ENCODE measurements at regions not wholly inside any gene's neighbourhood (a gene's known extent, or its start where the extent isn't known, plus 50 kb on each side); places are given as distances from the start of the nearest gene placed in this dataset.

- Histone ChIP-seq H3K4me2 (ENCODE audit: low read length) (no peak overlapping the region), H3F3A (ENCODE audit: low read length, unreplicated experiment) (no peaks in the 10 kb centered on the region), H3K9me3 (ENCODE audit: low read length) (no peaks in the 10 kb centered on the region), H3K36me3 (ENCODE audit: low read depth, low read length) (no peaks in the 10 kb centered on the region), H4K20me1 (ENCODE audit: low read length) (no peaks in the 10 kb centered on the region), H3K4me1 (ENCODE audit: insufficient read depth, low read length) (no peaks in the 10 kb centered on the region), H3K27me3 (ENCODE audit: low read length) (no peaks in the 10 kb centered on the region), H3K79me2 (ENCODE audit: low read length) (no peaks in the 10 kb centered on the region), H3K9me2 (replicated peaks; ENCODE audit: low read length) (no peaks in the 10 kb centered on the region), H2AFZ (ENCODE audit: low read length) (no peak overlapping the region), H3K9ac (ENCODE audit: low read length) (no peak overlapping the region), H3K27ac (ENCODE audit: low read length) (no peak overlapping the region), H3K4me3 (ENCODE audit: low read length) (no peak overlapping the region)
- BruUV-seq (replicated peaks) = no TSS peak
- CTCF ChIA-PET = no interaction called here
- intact Hi-C loops (cut with micrococcal nuclease) = no loop called here
- DNase-seq = no peak
- ATAC-seq = no peak
- TF ChIP-seq EZH2 (IDR thresholded peaks at IDR 0.05; ENCODE audit: low read length, unreplicated experiment) (no peak), CTCF (conservative IDR thresholded peaks at IDR 0.05; ENCODE audit: low read depth, low read length) (no peak), EZH2phosphoT487 (IDR thresholded peaks at IDR 0.05; ENCODE audit: borderline replicate concordance, low read length) (no peak)
- POLR2A ChIA-PET (ENCODE audit: unreplicated experiment) = no interaction called here
Measured at GRCh38 chr10:23676296-23676695, 237.4 kb downstream of the OTUD1 start.

GRCh38 chr10:23686722-23687121, 247.8 kb downstream of the OTUD1 start:
- DNase-seq = no peak
- Histone ChIP-seq H3F3A (ENCODE audit: low read length, unreplicated experiment) (no peaks in the 10 kb centered on the region), H3K36me3 (ENCODE audit: low read depth, low read length) (no peaks in the 10 kb centered on the region), H2AFZ (ENCODE audit: low read length) (no peak overlapping the region), H3K4me1 (ENCODE audit: insufficient read depth, low read length) (no peaks in the 10 kb centered on the region), H3K4me2 (ENCODE audit: low read length) (no peak overlapping the region), H3K79me2 (ENCODE audit: low read length) (no peaks in the 10 kb centered on the region), H3K9me3 (ENCODE audit: low read length) (no peaks in the 10 kb centered on the region), H3K9ac (ENCODE audit: low read length) (no peak overlapping the region), H4K20me1 (ENCODE audit: low read length) (no peaks in the 10 kb centered on the region), H3K9me2 (replicated peaks; ENCODE audit: low read length) (no peaks in the 10 kb centered on the region), H3K27me3 (ENCODE audit: low read length) (peaks cover 9% of the 10 kb centered on the region; the same call in 1 of the 2 replicates), H3K27ac (ENCODE audit: low read length) (no peak overlapping the region), H3K4me3 (ENCODE audit: low read length) (no peak overlapping the region)
- ATAC-seq = no peak
- intact Hi-C loops (cut with micrococcal nuclease) = no loop called here
- POLR2A ChIA-PET (ENCODE audit: unreplicated experiment) = no interaction called here
- BruUV-seq (replicated peaks) = no TSS peak
- CTCF ChIA-PET = no interaction called here
- no peak for TF ChIP-seq CTCF (conservative IDR thresholded peaks at IDR 0.05; ENCODE audit: low read depth, low read length)
- no peak for TF ChIP-seq EZH2 (IDR thresholded peaks at IDR 0.05; ENCODE audit: low read length, unreplicated experiment)
- TF ChIP-seq EZH2phosphoT487 (IDR thresholded peaks at IDR 0.05; ENCODE audit: borderline replicate concordance, low read length) = no peak

DNA sequence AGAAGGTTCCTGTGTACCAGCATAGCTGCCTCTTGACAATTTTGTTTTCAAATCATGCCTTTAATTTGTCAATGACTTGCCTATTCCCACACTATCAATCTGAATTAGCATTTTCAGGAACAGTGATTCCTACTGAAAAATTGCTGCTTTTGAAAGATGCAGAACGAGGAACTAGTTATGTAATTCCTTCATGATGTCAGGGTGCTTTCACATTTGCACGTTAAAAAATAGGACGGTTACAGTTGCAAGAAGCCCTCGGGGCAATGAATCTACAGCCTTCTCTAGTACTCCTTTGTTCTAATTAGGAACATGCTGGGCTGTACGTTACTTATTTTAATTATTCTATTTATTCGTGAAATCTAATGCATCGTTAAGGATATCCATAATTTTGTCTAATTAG, 253.9 kb downstream of the OTUD1 start:
- Histone ChIP-seq H2AFZ (ENCODE audit: low read length) (no peak overlapping the region), H3K4me2 (ENCODE audit: low read length) (no peak overlapping the region), H3K4me1 (ENCODE audit: insufficient read depth, low read length) (no peaks in the 10 kb centered on the region), H3K9ac (ENCODE audit: low read length) (no peak overlapping the region), H4K20me1 (ENCODE audit: low read length) (no peaks in the 10 kb centered on the region), H3K36me3 (ENCODE audit: low read depth, low read length) (no peaks in the 10 kb centered on the region), H3K4me3 (ENCODE audit: low read length) (no peak overlapping the region), H3K27me3 (ENCODE audit: low read length) (peaks cover 41% of the 10 kb centered on the region), H3K27ac (ENCODE audit: low read length) (no peak overlapping the region), H3K79me2 (ENCODE audit: low read length) (no peaks in the 10 kb centered on the region), H3K9me2 (replicated peaks; ENCODE audit: low read length) (no peaks in the 10 kb centered on the region), H3K9me3 (ENCODE audit: low read length) (no peaks in the 10 kb centered on the region), H3F3A (ENCODE audit: low read length, unreplicated experiment) (no peaks in the 10 kb centered on the region)
- no TSS peak for BruUV-seq (replicated peaks)
- ChIA-PET POLR2A (ENCODE audit: unreplicated experiment) (no interaction called here), CTCF (no interaction called here)
- intact Hi-C loops (cut with micrococcal nuclease) = no loop called here
- TF ChIP-seq CTCF (conservative IDR thresholded peaks at IDR 0.05; ENCODE audit: low read depth, low read length) (no peak), EZH2phosphoT487 (IDR thresholded peaks at IDR 0.05; ENCODE audit: borderline replicate concordance, low read length) (no peak), EZH2 (IDR thresholded peaks at IDR 0.05; ENCODE audit: low read length, unreplicated experiment) (no peak)
- DNase-seq (no peak), ATAC-seq (no peak)
